Frontal cortex (tissue), 3 donors: ENCODE measurements at regions not wholly inside any gene's neighbourhood (a gene's known extent, or its start where the extent isn't known, plus 50 kb on each side); places are given as distances from the start of the nearest gene placed in this dataset.
A peak's percentile ranks its signal among the peaks of the same experiment; 100 is the strongest.
"Not testable (repeated sequence)": the region's sequence is repeated elsewhere in the genome, so short reads cannot be mapped to it uniquely, and the experiment has no call there.

Experiments
- DNase-seq, 2 donors: peaks; one replicate each; pipeline ENCODE4 v3.0.0; 2012; ENCODE audit warnings: low spot score in 2 of 2
- FAIRE-seq: peaks from 2 replicates; lab custom pipeline; 2012; peaks lifted over from hg19 to GRCh38; lab: Jason Lieb, UNC
- donor health status: control.
- donor health status: control.
- donor health status: control.

- no peak for FAIRE-seq
- DNase-seq, result no peak
Observed at GRCh38 chr4:159881158-159881557, 778.3 kb downstream of the RAPGEF2 start.

GRCh38 chr4:159884989-159885388 is 782.1 kb downstream of the RAPGEF2 start:
- FAIRE-seq (no peak), DNase-seq (no peak)

- DNase-seq (no peak), FAIRE-seq (no peak)
Observed at GRCh38 chr4:159899596-159899995, 796.7 kb downstream of the RAPGEF2 start.

- FAIRE-seq (no peak), DNase-seq (no peak)
Observed at GRCh38 chr4:159900562-159900961, 797.7 kb downstream of the RAPGEF2 start.

GRCh38 chr4:159902648-159903047 is 799.8 kb downstream of the RAPGEF2 start:
- FAIRE-seq (no peak), DNase-seq (no peak)

- no peak for DNase-seq
- FAIRE-seq, result no peak
Observed at GRCh38 chr4:159904906-159905305, 802.0 kb downstream of the RAPGEF2 start.

GRCh38 chr4:159906051-159906450 is 803.2 kb downstream of the RAPGEF2 start:
- FAIRE-seq, result no peak
- DNase-seq, result no peak

GRCh38 chr4:159906517-159906916 is 803.6 kb downstream of the RAPGEF2 start:
- DNase-seq (no peak), FAIRE-seq (no peak)

- DNase-seq (no peak), FAIRE-seq (no peak)
Observed at GRCh38 chr4:159910721-159911120, 807.8 kb downstream of the RAPGEF2 start.

GRCh38 chr4:159922119-159922518 is 819.2 kb downstream of the RAPGEF2 start:
- DNase-seq, result no peak
- FAIRE-seq, result no peak

- no peak for FAIRE-seq
- no peak for DNase-seq
Observed at GRCh38 chr4:159925770-159926169, 822.9 kb downstream of the RAPGEF2 start.

- no peak for DNase-seq
- no peak for FAIRE-seq
Observed at GRCh38 chr4:159926871-159927270, 824.0 kb downstream of the RAPGEF2 start.

- FAIRE-seq, result no peak
- DNase-seq, result no peak
Observed at GRCh38 chr4:159927781-159928180, 824.9 kb downstream of the RAPGEF2 start.

GRCh38 chr4:159934602-159935001 is 831.7 kb downstream of the RAPGEF2 start:
- FAIRE-seq, DNase-seq: not testable (repeated sequence)

- FAIRE-seq, result no peak
Observed at GRCh38 chr4:159937595-159937994, 834.7 kb downstream of the RAPGEF2 start.

GRCh38 chr4:159939681-159940080 is 836.8 kb downstream of the RAPGEF2 start:
- not testable (repeated sequence) for DNase-seq, FAIRE-seq

More at GRCh38 chr4:159937595-159937994, 834.7 kb downstream of the RAPGEF2 start:
- no peak for DNase-seq

- FAIRE-seq (no peak), DNase-seq (no peak)
Observed at GRCh38 chr4:159941076-159941475, 838.2 kb downstream of the RAPGEF2 start.

- FAIRE-seq (no peak), DNase-seq (no peak)
Observed at GRCh38 chr4:159944477-159944876, 841.6 kb downstream of the RAPGEF2 start.

GRCh38 chr4:159946983-159947615 is 844.2 kb downstream of the RAPGEF2 start:
- peak; percentile 52 for FAIRE-seq
- DNase-seq, result peak in 1 of 2 donors; percentile 8

GRCh38 chr4:159950707-159951106 is 847.8 kb downstream of the RAPGEF2 start:
- FAIRE-seq (no peak), DNase-seq (no peak)

- FAIRE-seq, result no peak
Observed at GRCh38 chr4:159966746-159967145, 863.9 kb downstream of the RAPGEF2 start.

GRCh38 chr4:159976871-159977482 is 874.1 kb downstream of the RAPGEF2 start:
- not testable (repeated sequence) for FAIRE-seq, DNase-seq

More at GRCh38 chr4:159966746-159967145, 863.9 kb downstream of the RAPGEF2 start:
- DNase-seq, result no peak
